ENCODE measurements at regions not wholly inside any gene's neighbourhood (a gene's known extent, or its start where the extent isn't known, plus 50 kb on each side); places are given as distances from the start of the nearest gene placed in this dataset.

DNA sequence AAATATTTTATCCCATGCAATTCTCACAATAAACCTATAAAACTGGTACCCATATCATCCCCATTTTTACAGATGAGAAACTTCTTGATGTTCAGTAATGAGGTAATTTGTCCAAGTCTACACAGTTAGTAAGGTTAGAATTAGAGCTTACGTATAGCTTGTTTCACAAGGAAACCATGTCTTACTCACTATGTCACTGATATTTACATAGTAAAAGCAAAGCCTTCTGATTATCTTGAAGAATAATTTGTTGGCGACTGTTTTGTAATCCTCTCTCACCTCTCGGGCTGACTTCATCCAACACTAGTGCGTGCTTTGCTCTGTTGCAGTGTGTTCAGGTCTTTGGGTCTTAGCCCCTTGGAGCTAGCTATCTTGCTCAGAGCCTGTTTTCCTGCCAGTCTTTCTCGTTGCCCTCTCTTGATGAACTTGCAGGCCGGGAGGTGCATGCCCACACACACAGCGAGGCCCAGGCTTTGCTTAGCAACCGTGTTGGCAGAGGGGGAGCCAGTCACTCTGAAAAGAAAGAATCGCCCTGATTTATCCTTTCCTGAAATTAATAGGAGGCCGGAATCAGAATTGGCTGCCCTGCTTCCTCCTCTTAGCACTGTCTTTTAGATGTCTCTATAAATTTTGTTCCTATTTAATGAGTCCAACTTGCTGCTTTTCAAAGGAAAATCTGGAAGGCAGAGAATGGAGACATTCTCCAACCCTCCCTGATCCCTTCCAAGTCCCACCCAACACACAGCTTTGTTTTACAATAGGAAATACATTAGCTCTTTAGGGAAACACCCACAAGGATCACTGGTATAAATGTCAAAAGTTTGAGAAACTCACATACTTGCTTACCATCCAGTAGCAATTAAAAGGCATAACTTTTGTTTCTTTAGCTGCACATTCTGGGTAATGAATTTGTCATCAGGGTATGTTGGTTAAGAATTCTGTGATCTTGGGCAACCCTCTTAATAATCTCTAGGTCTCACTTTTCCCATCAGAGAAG, 97.6 kb upstream of the SEC11C start:
- H3K9me3 ChIP-seq (replicated peaks in 1 of 3) = no peaks in the 10 kb centered on the region
- no peaks in the 10 kb centered on the region for H3K36me3 ChIP-seq (replicated peaks in 1 of 2)
- TF ChIP-seq CTCF (IDR thresholded peaks at IDR 0.05) = no peak
- TF ChIP-seq POLR2A (IDR thresholded peaks at IDR 0.05) = no peak
- H3K4me3 ChIP-seq = no peak overlapping the region
- intact Hi-C loops (cut with DNase I) = no loop called here
- peaks cover 0 to 4% of the 10 kb centered on the region in 2 donors for H3K4me1 ChIP-seq (replicated peaks in 1 of 2)
- H3K27ac ChIP-seq = peak overlapping the region in 2 of 5 donors; percentile 18 to 58
- no peak for DNase-seq
- 51 to 71% (median 63%) methylated on average over 10 of the region's 10 CpGs for WGBS, 4 donors
- H3K27me3 ChIP-seq = no peaks in the 10 kb centered on the region

- no peak overlapping the region for H3K4me3 ChIP-seq
- no peak for TF ChIP-seq POLR2A (IDR thresholded peaks at IDR 0.05)
- no peak for TF ChIP-seq CTCF (IDR thresholded peaks at IDR 0.05)
- WGBS, 4 donors = 70 to 83% (median 74%) methylated on average over 6 of the region's 6 CpGs
- no peaks in the 10 kb centered on the region for H3K27me3 ChIP-seq
- no peaks in the 10 kb centered on the region for H3K9me3 ChIP-seq (replicated peaks in 1 of 3)
- intact Hi-C loops (cut with DNase I) = no loop called here
- peak in 1 of 7 donors; percentile 8 for DNase-seq
- H3K4me1 ChIP-seq (replicated peaks in 1 of 2) = peaks cover 0 to 4% of the 10 kb centered on the region in 2 donors
- H3K27ac ChIP-seq = no peak overlapping the region
- H3K36me3 ChIP-seq (replicated peaks in 1 of 2) = no peaks in the 10 kb centered on the region
Measured at GRCh38 chr18:59044855-59045254, 94.8 kb upstream of the SEC11C start.

DNA sequence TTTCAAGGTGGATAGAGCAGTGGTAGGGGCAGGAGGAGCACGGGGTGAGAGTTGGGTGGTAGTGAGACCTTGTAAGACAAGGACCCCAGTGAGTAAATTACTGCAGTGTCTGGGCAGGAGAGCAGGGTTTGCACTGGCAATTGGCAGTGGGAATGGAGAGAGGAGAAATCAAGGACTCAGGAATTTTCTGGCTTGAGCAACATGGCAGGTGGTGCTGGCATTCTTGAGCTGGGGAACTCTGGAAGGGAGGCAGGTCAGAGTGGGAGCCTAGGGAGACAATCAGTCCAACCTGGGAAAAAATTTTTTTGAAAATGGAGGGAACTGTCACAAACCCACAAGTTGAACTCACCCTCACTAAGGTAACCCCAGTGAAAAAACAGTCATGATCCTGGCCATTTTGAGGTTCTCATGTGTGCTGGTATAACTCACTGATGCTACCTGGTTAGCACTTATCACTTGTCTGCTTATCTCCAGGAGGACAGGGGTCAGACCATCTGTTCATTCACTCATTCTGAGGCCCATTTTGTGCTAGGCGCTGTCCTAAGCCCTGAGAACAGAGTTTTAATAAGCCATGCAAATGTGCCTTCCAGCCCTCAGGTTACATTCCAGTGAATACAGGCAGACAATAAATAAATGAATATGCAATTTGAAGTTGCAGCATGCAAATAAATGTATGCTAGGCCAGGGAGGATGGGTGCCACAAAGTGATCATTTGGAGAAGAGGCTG, 92.2 kb upstream of the SEC11C start:
- H3K4me3 ChIP-seq = no peak overlapping the region
- TF ChIP-seq CTCF (IDR thresholded peaks at IDR 0.05) (no peak), POLR2A (IDR thresholded peaks at IDR 0.05) (no peak)
- no peaks in the 10 kb centered on the region for H3K9me3 ChIP-seq (replicated peaks in 1 of 3)
- WGBS, 4 donors = 81 to 94% (median 89%) methylated on average over 2 of the region's 2 CpGs
- no peaks in the 10 kb centered on the region for H3K36me3 ChIP-seq (replicated peaks in 1 of 2)
- H3K4me1 ChIP-seq (replicated peaks in 1 of 2) = peaks cover 0 to 4% of the 10 kb centered on the region in 2 donors
- H3K27me3 ChIP-seq = no peaks in the 10 kb centered on the region
- no peak for DNase-seq
- H3K27ac ChIP-seq = no peak overlapping the region
- intact Hi-C loops (cut with DNase I) = no loop called here

- no peak overlapping the region for H3K4me3 ChIP-seq
- H3K4me1 ChIP-seq (replicated peaks in 1 of 2) = no peaks in the 10 kb centered on the region
- intact Hi-C loops (cut with DNase I) = no loop called here
- no peaks in the 10 kb centered on the region for H3K27me3 ChIP-seq
- no peak overlapping the region for H3K27ac ChIP-seq
- no peaks in the 10 kb centered on the region for H3K9me3 ChIP-seq (replicated peaks in 1 of 3)
- H3K36me3 ChIP-seq (replicated peaks in 1 of 2) = no peaks in the 10 kb centered on the region
- no peak for DNase-seq
- TF ChIP-seq CTCF (IDR thresholded peaks at IDR 0.05) (no peak), POLR2A (IDR thresholded peaks at IDR 0.05) (no peak)
- 84 to 92% (median 89%) methylated on average over 9 of the region's 9 CpGs for WGBS, 4 donors
Measured at GRCh38 chr18:59048048-59048363, 91.7 kb upstream of the SEC11C start.

Data from adrenal gland (tissue), 9 donors.